Endothelial cell of umbilical vein (primary cell): ENCODE measurements at regions not wholly inside any gene's neighbourhood (a gene's known extent, or its start where the extent isn't known, plus 50 kb on each side); places are given as distances from the start of the nearest gene placed in this dataset.

Experiments used
- BruUV-seq: library from RNA; stranded (reverse); fragments of 400-500 nt; replicated peaks from 2 replicates; lab custom pipeline; 2021; lab: Mats Ljungman, UMichigan
- CTCF ChIA-PET: fragments of 300-600, 350-600 bp; sonication (Branson Sonifier 250); formaldehyde crosslinking; loops from one replicate; lab custom pipeline; 2021; ENCODE audit warnings: antibody characterized with exemption, inconsistent platforms; lab: Charles Lee
- POLR2A ChIA-PET: fragments of 300-600, 350-600 bp; sonication (Branson Sonifier 250); formaldehyde crosslinking; loops from one replicate; lab custom pipeline; 2021; ENCODE audit warnings: antibody characterized with exemption, inconsistent platforms; lab: Charles Lee
- DNase-seq: peaks from one replicate; pipeline ENCODE4 v3.0.0-alpha.2; 2011; ENCODE audit warnings: low read depth, low spot score
- FAIRE-seq: peaks from 2 replicates; lab custom pipeline; 2011; peaks lifted over from hg19 to GRCh38; lab: Jason Lieb, UNC
- H2AFZ ChIP-seq: 2 replicates; pipeline ENCODE4 v1.6.0; 2012; ENCODE audit warnings: low read depth, low read length, control low read depth, inconsistent platforms
- H3K27ac ChIP-seq: 2 replicates; pipeline ENCODE4 v1.5.1; 2011; ENCODE audit warnings: low read depth, mild to moderate bottlenecking, control low read depth, low read length, moderate library complexity; ENCODE audit not compliant: insufficient read depth
- H3K27me3 ChIP-seq, 2 experiments: 2 replicates each; pipeline versions ENCODE4 v1.6.0 to v1.6.1; 2011; ENCODE audit warnings: low read length in 2 of 2, mixed read lengths in 1 of 2; ENCODE audit not compliant: control insufficient read depth in 2 of 2, insufficient read depth in 2 of 2
- H3K36me3 ChIP-seq, 2 experiments: 2 replicates in 1 of 2; 3 replicates in 1 of 2; pipeline ENCODE4 v1.5.1; 2011; ENCODE audit warnings: low read length in 2 of 2, mild to moderate bottlenecking in 1 of 2, moderate library complexity in 1 of 2; ENCODE audit not compliant: control insufficient read depth in 2 of 2, insufficient read depth in 2 of 2; ENCODE audit errors: extremely low read depth in 1 of 2
- H3K4me1 ChIP-seq: 3 replicates; pipeline ENCODE4 v1.5.1; 2011; ENCODE audit warnings: mild to moderate bottlenecking, low read length; ENCODE audit not compliant: control insufficient read depth, insufficient read depth; ENCODE audit errors: extremely low read depth
- H3K4me2 ChIP-seq: 2 replicates; pipeline ENCODE4 v1.6.1; 2011; ENCODE audit warnings: low read length, control low read depth, mixed read lengths; ENCODE audit not compliant: insufficient read depth
- H3K4me3 ChIP-seq, 3 experiments: fragments of 200-600 bp in 1 of 3; sonication (generic), shearing (Covaris generic) in 1 of 3; replicated peaks in 1 of 3; 2 replicates each; pipeline ENCODE4 v1.5.1; 2011 to 2016; ENCODE audit warnings: control low read depth in 3 of 3, low read length in 3 of 3, mild to moderate bottlenecking in 2 of 3, inconsistent platforms in 1 of 3, low read depth in 1 of 3, moderate library complexity in 1 of 3; ENCODE audit not compliant: insufficient read depth in 1 of 3
- H3K79me2 ChIP-seq: 2 replicates; pipeline ENCODE4 v1.6.0; 2012; ENCODE audit warnings: low read length, inconsistent platforms; ENCODE audit not compliant: control insufficient read depth, insufficient read depth
- H3K9ac ChIP-seq: replicated peaks from 2 replicates; pipeline ENCODE3; 2011; ENCODE audit warnings: low read length, control low read depth; ENCODE audit not compliant: insufficient read depth; ENCODE audit errors: extremely low read depth
- H3K9me1 ChIP-seq: replicated peaks from 3 replicates; pipeline ENCODE4 v1.6.0; 2011; ENCODE audit warnings: mild to moderate bottlenecking, low read length; ENCODE audit not compliant: control insufficient read depth, insufficient read depth; ENCODE audit errors: extremely low read depth
- H3K9me3 ChIP-seq: replicated peaks from 2 replicates; pipeline ENCODE4 v1.5.1; 2012; ENCODE audit warnings: low read length, inconsistent platforms; ENCODE audit not compliant: control insufficient read depth, insufficient read depth
- H4K20me1 ChIP-seq: replicated peaks from 2 replicates; pipeline ENCODE3; 2011; ENCODE audit warnings: mild to moderate bottlenecking, low read length; ENCODE audit not compliant: control insufficient read depth, insufficient read depth; ENCODE audit errors: extremely low read depth
- EZH2 ChIP-seq: IDR thresholded peaks from 2 replicates; pipeline ENCODE4 v1.6.1; 2012; ENCODE audit warnings: borderline replicate concordance, low read depth, mild to moderate bottlenecking, moderate library complexity, low read length, inconsistent platforms; ENCODE audit not compliant: severe bottlenecking
- FOS ChIP-seq: IDR thresholded peaks from 2 replicates; pipeline ENCODE4 v1.6.1; 2011; ENCODE audit warnings: mild to moderate bottlenecking, low read length, moderate library complexity, borderline replicate concordance; ENCODE audit not compliant: insufficient read depth
- GATA2 ChIP-seq: IDR thresholded peaks from 2 replicates; pipeline ENCODE4 v1.7.0; 2011; ENCODE audit warnings: low read depth, mild to moderate bottlenecking, moderate library complexity, mixed read lengths, low read length; ENCODE audit not compliant: insufficient read length, insufficient read depth
- JUN ChIP-seq: IDR thresholded peaks from 2 replicates; pipeline ENCODE4 v1.6.1; 2011; ENCODE audit warnings: borderline replicate concordance, low read depth; ENCODE audit not compliant: insufficient read length, insufficient read depth
- MYC ChIP-seq: IDR thresholded peaks from one replicate; pipeline ENCODE4 v1.6.1; 2011; ENCODE audit warnings: mild to moderate bottlenecking, low read depth, low read length
- POLR2A ChIP-seq: IDR thresholded peaks from 2 replicates; pipeline ENCODE4 v1.6.1; 2012; ENCODE audit warnings: low read depth, mild to moderate bottlenecking, control low read depth, low read length
- POLR2AphosphoS5 ChIP-seq: IDR thresholded peaks from 2 replicates; pipeline ENCODE4 v1.6.1; 2012; ENCODE audit warnings: low read depth, mild to moderate bottlenecking, control low read depth, low read length, moderate library complexity; ENCODE audit not compliant: insufficient read depth
- dilution Hi-C: fragments of 300-500 bp; cut with MboI; formaldehyde crosslinking; loops from one replicate; pipeline ENCODE4 v1.15.0; 2019; ENCODE audit warnings: low sequenced_read_pairs; ENCODE audit not compliant: extremely low pct_ligation_motif_present
- intact Hi-C: fragments of 100-400 bp; cut with micrococcal nuclease; formaldehyde crosslinking; loops from one replicate; pipeline ENCODE4 v1.10.0; 2022
- TF ChIP-seq, protein P1 (sequence below): IDR thresholded peaks from 2 replicates; pipeline ENCODE4 v1.6.1; 2011; ENCODE audit not compliant: insufficient read depth, insufficient read length
- TF ChIP-seq, protein P2 (sequence below), 2 donors: IDR thresholded peaks; 1 replicate in 1 of 2; 2 replicates in 1 of 2; pipeline ENCODE4 v1.5.1; 2011; ENCODE audit warnings: low read length in 2 of 2, mild to moderate bottlenecking in 2 of 2, moderate library complexity in 2 of 2, control low read depth in 1 of 2, inconsistent platforms in 1 of 2, low read depth in 1 of 2; ENCODE audit not compliant: insufficient read depth in 1 of 2; ENCODE audit errors: extremely low read depth in 1 of 2

DNA sequence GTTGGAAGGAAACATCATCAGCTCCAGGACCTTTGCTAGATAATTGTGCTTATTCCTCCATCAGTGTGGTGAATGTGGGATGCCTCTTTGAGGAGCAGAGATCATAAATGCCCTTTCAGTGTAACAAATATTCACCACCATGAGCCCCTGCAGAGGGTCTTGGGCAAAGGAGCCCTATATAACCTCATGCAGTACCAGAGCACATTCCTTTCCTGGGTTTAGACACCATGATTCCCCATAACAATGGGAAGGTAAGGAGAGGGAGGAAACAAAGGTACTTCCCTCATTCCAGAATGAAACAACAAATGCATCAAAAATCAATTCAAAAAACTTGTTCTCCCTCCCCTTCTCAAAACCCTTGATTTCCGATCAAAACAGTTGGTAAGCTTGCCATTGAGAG lies 103.4 kb upstream of the PROX1 start:
- no TSS peak for BruUV-seq
- intact Hi-C loops (no loop called here), dilution Hi-C loops (no loop called here)
- H3K79me2 ChIP-seq: no peaks in the 10 kb centered on the region
- no peaks in the 10 kb centered on the region for H3K36me3 ChIP-seq
- no peak overlapping the region for H3K4me2 ChIP-seq
- ChIA-PET POLR2A (no interaction called here), CTCF (no interaction called here)
- H3K9ac ChIP-seq: no peak overlapping the region
- no peak for TF ChIP-seq FOS
- H3K4me3 ChIP-seq: no peak overlapping the region
- H3K27me3 ChIP-seq: no peaks in the 10 kb centered on the region
- H3K9me3 ChIP-seq: no peaks in the 10 kb centered on the region
- H3K9me1 ChIP-seq: no peaks in the 10 kb centered on the region
- no peak overlapping the region for H3K27ac ChIP-seq
- no peaks in the 10 kb centered on the region for H4K20me1 ChIP-seq
- FAIRE-seq: no peak
- DNase-seq: no peak
- H2AFZ ChIP-seq: no peak overlapping the region
- H3K4me1 ChIP-seq: no peaks in the 10 kb centered on the region

DNA sequence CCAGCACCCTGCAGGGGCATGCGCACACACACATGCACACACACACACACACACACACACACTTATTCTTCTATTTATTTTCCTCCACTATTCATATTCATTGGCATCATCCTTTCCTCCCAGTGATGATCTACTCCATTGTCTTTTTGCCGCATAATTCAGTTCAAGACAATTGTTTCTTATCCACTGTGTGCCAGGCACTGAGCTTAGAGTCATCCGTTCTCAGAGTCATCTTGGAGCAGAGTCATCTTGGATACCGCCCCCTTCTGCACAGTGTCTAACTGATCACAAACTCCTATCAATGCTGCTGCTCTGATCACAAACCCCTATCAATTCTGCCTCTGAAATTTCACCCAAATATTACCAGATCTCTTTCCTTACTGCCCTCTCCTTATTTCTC lies 102.8 kb upstream of the PROX1 start:
- POLR2A ChIA-PET: no interaction called here
- BruUV-seq: no TSS peak

More for the DNA sequence above, 102.8 kb upstream of the PROX1 start:
- H3K4me1 ChIP-seq: no peaks in the 10 kb centered on the region
- no peaks in the 10 kb centered on the region for H3K9me1 ChIP-seq
- no peaks in the 10 kb centered on the region for H4K20me1 ChIP-seq
- CTCF ChIA-PET: no interaction called here
- H3K4me2 ChIP-seq: no peak overlapping the region
- H3K27me3 ChIP-seq: no peaks in the 10 kb centered on the region
- dilution Hi-C loops (no loop called here), intact Hi-C loops (no loop called here)
- no peaks in the 10 kb centered on the region for H3K9me3 ChIP-seq
- H3K9ac ChIP-seq: no peak overlapping the region
- FAIRE-seq (no peak), DNase-seq (no peak)
- no peak overlapping the region for H3K4me3 ChIP-seq
- no peaks in the 10 kb centered on the region for H3K79me2 ChIP-seq
- TF ChIP-seq GATA2 (no peak), EZH2 (no peak), POLR2AphosphoS5 (no peak), POLR2A (no peak), MYC (no peak), FOS (no peak), JUN (no peak)
- TF ChIP-seq, protein P1, sequence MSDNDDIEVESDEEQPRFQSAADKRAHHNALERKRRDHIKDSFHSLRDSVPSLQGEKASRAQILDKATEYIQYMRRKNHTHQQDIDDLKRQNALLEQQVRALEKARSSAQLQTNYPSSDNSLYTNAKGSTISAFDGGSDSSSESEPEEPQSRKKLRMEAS: no peak
- TF ChIP-seq, protein P2, sequence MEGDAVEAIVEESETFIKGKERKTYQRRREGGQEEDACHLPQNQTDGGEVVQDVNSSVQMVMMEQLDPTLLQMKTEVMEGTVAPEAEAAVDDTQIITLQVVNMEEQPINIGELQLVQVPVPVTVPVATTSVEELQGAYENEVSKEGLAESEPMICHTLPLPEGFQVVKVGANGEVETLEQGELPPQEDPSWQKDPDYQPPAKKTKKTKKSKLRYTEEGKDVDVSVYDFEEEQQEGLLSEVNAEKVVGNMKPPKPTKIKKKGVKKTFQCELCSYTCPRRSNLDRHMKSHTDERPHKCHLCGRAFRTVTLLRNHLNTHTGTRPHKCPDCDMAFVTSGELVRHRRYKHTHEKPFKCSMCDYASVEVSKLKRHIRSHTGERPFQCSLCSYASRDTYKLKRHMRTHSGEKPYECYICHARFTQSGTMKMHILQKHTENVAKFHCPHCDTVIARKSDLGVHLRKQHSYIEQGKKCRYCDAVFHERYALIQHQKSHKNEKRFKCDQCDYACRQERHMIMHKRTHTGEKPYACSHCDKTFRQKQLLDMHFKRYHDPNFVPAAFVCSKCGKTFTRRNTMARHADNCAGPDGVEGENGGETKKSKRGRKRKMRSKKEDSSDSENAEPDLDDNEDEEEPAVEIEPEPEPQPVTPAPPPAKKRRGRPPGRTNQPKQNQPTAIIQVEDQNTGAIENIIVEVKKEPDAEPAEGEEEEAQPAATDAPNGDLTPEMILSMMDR (IDR thresholded peaks at IDR 0.05; ENCODE audit: extremely low read depth in 1 of 2, insufficient read depth in 1 of 2, low read depth in 1 of 2, low read length in 2 of 2): no peak
- H3K36me3 ChIP-seq: no peaks in the 10 kb centered on the region
- H3K27ac ChIP-seq: no peak overlapping the region
- no peak overlapping the region for H2AFZ ChIP-seq
